HUES64 (cell line): ENCODE measurements at regions not wholly inside any gene's neighbourhood (a gene's known extent, or its start where the extent isn't known, plus 50 kb on each side); places are given as distances from the start of the nearest gene placed in this dataset.
"Not testable (repeated sequence)": the region's sequence is repeated elsewhere in the genome, so short reads cannot be mapped to it uniquely, and the experiment has no call there.

Experiments used
- H3K27ac ChIP-seq: 2 replicates; pipeline ENCODE4 v1.7.0; 2013; ENCODE audit warnings: low read depth, low read length, inconsistent platforms
- H3K27me3 ChIP-seq: 2 replicates; pipeline ENCODE4 v1.6.1; 2013; ENCODE audit warnings: mild to moderate bottlenecking, low read length; ENCODE audit not compliant: insufficient read depth
- H3K36me3 ChIP-seq: 2 replicates; pipeline ENCODE4 v1.6.1; 2013; ENCODE audit warnings: mild to moderate bottlenecking, low read length; ENCODE audit not compliant: insufficient read depth
- H3K4me1 ChIP-seq: 2 replicates; pipeline ENCODE4 v1.6.1; 2013; ENCODE audit warnings: mild to moderate bottlenecking, low read length, moderate library complexity; ENCODE audit not compliant: insufficient read depth
- H3K4me3 ChIP-seq: 2 replicates; pipeline ENCODE4 v1.5.1; 2013; ENCODE audit warnings: mild to moderate bottlenecking, low read length, moderate library complexity
- H3K9ac ChIP-seq: 2 replicates; pipeline ENCODE4 v1.6.1; 2013; ENCODE audit warnings: mild to moderate bottlenecking, low read depth, low read length
- H3K9me3 ChIP-seq: 2 replicates; pipeline ENCODE4 v1.6.1; 2013; ENCODE audit warnings: low read depth, low read length; ENCODE audit not compliant: insufficient read depth
- WGBS: fragments of 150-250, 120-280 bp; methylation state at CpG from one replicate; pipeline ENCODE4 v1.1.7; 2013; ENCODE audit warnings: missing lambda C conversion rate; 5-methylcytosine and 5-hydroxymethylcytosine counted together

DNA sequence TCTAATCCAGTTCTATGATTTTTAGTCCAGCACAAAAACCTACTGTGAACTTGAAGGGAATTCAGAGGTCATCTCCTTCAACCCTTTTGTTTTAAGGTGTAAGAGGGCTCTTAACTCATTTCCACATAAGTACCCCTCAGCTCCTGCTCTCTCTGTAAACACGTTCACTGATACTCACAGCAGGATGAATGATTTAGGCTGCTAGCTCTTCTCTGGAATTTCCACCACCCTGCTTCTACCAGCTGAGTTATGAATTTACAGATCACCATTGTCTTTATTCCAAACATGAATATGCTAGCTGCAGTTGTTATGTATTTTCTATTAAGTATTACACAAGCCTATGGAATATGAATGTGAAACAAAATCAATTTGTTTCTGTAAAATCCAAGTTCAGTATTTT, 101.3 kb upstream of the NANOGP8 start:
- Histone ChIP-seq H3K9ac (no peak overlapping the region), H3K36me3 (0 out of 2 replicates have a peak, but pooled peaks cover 4% of the 10 kb centered on the region), H3K4me1 (peaks cover 71% of the 10 kb centered on the region), H3K27ac (peak overlapping the region; percentile 2; the same call in 1 of the 2 replicates), H3K27me3 (peaks cover 8% of the 10 kb centered on the region; the same call in 1 of the 2 replicates), H3K4me3 (no peak overlapping the region), H3K9me3 (peaks cover 6% of the 10 kb centered on the region)
- WGBS, result 17% methylated on average over 1 of the region's 1 CpG

DNA sequence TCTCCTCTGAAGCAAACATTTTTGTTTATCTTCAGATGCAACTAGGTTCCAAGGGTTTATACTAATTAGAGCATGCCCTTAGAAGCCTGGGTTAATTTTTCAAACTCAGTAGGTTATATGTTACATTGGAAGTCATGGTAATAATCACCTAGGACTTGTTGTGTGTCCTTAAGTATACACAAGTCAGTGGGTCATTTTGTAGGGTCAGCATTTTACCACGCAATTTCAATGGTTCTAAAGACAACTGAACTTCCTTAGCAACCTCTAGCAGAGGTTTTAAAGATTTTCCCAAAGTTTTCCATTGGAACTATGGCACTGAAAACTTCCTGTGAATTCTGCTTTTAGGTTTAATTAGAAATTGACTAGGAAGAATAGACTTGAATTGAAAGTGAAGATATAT, 99.6 kb upstream of the NANOGP8 start:
- Histone ChIP-seq H3K4me3 (no peak overlapping the region), H3K4me1 (peaks cover 72% of the 10 kb centered on the region), H3K36me3 (no peaks in the 10 kb centered on the region), H3K9me3 (no peaks in the 10 kb centered on the region), H3K9ac (no peak overlapping the region), H3K27me3 (peaks cover 8% of the 10 kb centered on the region; the same call in 1 of the 2 replicates), H3K27ac (no peak overlapping the region)
- WGBS, result 64% methylated on average over 1 of the region's 1 CpG

DNA sequence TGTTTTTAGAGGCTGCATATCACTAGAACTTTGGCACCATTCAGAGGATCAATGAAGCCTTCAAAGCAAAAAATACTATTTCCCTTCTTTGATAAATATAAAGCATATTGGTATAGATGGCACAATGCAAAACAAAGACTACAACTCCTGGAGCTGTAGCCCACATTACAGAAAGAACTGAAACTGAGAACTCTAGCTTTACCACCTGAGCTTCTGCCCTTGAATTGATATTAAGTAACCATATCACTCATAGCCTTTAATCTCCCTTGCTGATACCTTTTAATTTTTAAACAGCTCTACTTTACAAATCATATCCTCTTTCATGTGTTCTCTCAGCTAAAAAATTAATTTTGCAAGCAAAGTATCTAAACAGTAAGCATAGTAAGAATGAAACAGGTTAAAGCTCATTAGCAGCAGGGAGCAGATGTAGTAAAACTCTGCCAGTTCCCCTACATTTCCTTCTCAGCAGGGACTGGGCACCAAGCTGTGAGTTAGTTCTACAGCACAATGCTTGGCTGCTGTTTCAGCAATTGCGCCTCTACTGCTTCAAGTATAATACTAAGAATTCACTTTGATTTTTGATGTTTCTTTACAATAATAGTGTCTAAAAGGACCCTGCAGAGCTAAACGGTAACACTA, 97.9 kb upstream of the NANOGP8 start:
- no peak overlapping the region for H3K9ac ChIP-seq
- H3K27me3 ChIP-seq, result peaks cover 8% of the 10 kb centered on the region; the same call in 1 of the 2 replicates
- H3K4me1 ChIP-seq, result peaks cover 66% of the 10 kb centered on the region
- WGBS, result 0% methylated on average over 1 of the region's 2 CpGs
- H3K36me3 ChIP-seq, result no peaks in the 10 kb centered on the region
- 0 out of 2 replicates have a peak overlapping the region, but pooled peaks have one; percentile 2 for H3K4me3 ChIP-seq
- H3K9me3 ChIP-seq, result no peaks in the 10 kb centered on the region
- no peak overlapping the region; the same call in 1 of the 2 replicates for H3K27ac ChIP-seq

DNA sequence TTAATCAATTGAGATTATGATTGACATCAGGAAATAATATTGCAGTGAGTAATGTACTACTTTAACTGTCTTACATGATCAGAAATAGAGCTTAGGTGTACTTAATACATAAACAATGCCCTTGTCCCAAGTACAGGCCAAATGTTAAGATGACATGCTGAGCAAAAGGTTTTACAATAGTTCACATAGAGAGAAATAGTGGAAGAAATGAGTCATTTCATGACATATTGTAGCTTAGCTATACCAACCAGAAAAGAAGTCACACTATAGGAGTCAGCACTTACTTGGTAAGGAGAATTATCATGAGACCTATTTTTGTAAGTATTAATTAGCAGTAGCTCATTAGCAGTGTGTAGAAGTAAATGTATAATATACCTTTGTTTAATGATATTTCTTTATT, 96.4 kb upstream of the NANOGP8 start:
- H3K27ac ChIP-seq, result no peak overlapping the region
- H3K36me3 ChIP-seq, result no peaks in the 10 kb centered on the region
- peaks cover 8% of the 10 kb centered on the region; the same call in 1 of the 2 replicates for H3K27me3 ChIP-seq
- no peak overlapping the region for H3K4me3 ChIP-seq
- H3K9ac ChIP-seq, result no peak overlapping the region
- H3K9me3 ChIP-seq, result no peaks in the 10 kb centered on the region
- peaks cover 60% of the 10 kb centered on the region for H3K4me1 ChIP-seq

DNA sequence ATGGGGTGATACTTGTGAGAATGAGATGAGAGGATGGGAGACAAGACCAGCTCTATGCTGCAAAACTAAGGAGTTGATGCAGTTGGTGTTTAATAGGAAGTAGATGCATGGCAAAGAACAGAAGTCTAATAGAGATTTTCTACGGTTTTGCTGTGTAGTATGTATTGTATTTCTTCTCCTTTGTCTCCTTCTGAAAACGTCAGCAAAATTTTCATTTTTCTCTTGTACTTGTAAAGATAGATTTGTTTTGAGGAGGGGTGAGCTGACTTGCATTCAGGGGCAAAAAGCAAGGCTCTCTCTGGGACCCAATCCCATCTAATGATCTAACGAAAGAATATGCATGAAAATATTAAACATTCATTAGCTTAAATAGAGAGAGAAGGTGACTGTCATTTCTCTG, 94.6 kb upstream of the NANOGP8 start:
- no peaks in the 10 kb centered on the region for H3K9me3 ChIP-seq
- H3K9ac ChIP-seq, result no peak overlapping the region
- no peak overlapping the region for H3K4me3 ChIP-seq
- WGBS, result 96% methylated on average over 2 of the region's 3 CpGs
- H3K27ac ChIP-seq, result no peak overlapping the region
- peaks cover 8% of the 10 kb centered on the region; the same call in 1 of the 2 replicates for H3K27me3 ChIP-seq
- H3K4me1 ChIP-seq, result peaks cover 46% of the 10 kb centered on the region
- no peaks in the 10 kb centered on the region for H3K36me3 ChIP-seq

DNA sequence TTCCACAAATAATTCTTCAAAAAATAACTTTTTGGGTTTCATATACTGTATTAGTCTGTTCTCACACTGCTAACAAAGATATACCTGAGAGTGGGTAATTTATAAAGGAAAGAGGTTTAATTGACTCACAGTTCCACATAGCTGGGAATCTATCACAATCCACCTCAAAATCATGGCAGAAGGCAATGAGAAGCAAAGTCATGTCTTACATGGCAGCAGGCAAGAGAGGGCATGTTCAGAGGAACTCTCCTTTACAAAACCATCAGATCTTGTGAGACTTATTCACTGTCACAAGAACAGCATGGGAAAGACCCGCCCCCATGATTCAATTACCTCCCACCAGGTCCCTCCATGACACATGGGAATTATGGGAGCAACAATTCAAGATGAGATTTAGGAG, 93.1 kb upstream of the NANOGP8 start:
- H3K36me3 ChIP-seq, result not testable (repeated sequence)

DNA sequence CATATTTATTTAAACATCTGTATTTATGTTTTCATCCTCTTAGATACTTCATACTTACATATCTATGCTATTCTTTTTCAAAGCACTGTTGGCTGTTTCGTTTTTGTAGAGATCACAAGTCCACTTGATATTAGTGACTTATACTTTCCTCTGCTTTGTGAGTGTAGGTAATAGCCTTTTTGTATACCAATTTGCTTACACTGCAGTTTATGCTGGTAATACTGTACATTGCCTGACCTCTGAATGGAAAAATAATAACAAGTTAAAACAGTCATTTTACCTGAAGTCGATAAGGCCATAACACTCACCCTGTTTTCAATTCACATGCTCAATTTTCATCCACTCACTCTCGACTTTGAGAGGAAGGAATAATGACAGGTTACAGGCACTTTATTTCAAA, 89.9 kb upstream of the NANOGP8 start:
- Histone ChIP-seq H3K36me3 (no peaks in the 10 kb centered on the region), H3K27me3 (no peaks in the 10 kb centered on the region), H3K9me3 (no peaks in the 10 kb centered on the region), H3K4me1 (peaks cover 7% of the 10 kb centered on the region), H3K4me3 (no peak overlapping the region), H3K9ac (no peak overlapping the region), H3K27ac (no peak overlapping the region)
- WGBS, result 91% methylated on average over 3 of the region's 3 CpGs

More for the DNA sequence above, 93.1 kb upstream of the NANOGP8 start:
- 60% methylated on average over 1 of the region's 1 CpG for WGBS
- H3K27me3 ChIP-seq, H3K9me3 ChIP-seq, H3K4me3 ChIP-seq, H3K9ac ChIP-seq, H3K27ac ChIP-seq: not testable (repeated sequence)
- H3K4me1 ChIP-seq, result peaks cover 31% of the 10 kb centered on the region

DNA sequence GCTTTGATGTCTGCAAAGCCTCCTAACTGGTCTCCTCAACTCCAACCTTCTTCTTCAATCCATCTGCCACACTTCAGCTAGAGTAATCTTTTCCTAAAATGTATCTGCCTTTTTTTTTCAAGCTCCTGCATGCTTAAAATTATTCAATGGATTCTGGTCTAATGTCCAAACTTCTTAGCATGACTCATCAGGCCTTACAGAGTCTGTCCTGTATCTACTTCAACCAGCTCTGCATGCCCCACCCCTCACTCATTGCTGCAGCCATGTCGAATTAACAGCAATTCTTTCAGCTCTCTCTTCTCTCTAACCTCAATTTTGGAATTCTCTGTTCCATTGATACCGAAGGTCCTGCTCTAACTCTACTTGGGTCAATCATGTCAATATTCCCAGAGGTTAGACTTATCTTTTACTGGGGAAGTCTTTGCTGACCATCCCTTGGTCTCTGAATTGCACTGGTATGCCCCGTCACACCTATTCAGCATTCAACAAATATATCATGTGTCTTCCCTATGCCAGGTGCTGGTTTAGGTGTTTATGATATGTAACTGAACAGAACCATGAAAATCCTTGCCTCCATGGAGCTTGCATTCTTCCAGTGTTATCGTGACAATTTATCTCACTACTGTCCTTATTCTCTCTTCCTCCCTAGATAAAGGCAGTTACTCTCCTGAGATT, 88.5 kb upstream of the NANOGP8 start:
- 65% methylated on average over 3 of the region's 4 CpGs for WGBS
- Histone ChIP-seq H3K9ac (no peak overlapping the region), H3K9me3 (no peaks in the 10 kb centered on the region), H3K4me3 (no peak overlapping the region), H3K4me1 (peaks cover 1% of the 10 kb centered on the region; the same call in 1 of the 2 replicates), H3K36me3 (no peaks in the 10 kb centered on the region), H3K27ac (no peak overlapping the region), H3K27me3 (no peaks in the 10 kb centered on the region)

DNA sequence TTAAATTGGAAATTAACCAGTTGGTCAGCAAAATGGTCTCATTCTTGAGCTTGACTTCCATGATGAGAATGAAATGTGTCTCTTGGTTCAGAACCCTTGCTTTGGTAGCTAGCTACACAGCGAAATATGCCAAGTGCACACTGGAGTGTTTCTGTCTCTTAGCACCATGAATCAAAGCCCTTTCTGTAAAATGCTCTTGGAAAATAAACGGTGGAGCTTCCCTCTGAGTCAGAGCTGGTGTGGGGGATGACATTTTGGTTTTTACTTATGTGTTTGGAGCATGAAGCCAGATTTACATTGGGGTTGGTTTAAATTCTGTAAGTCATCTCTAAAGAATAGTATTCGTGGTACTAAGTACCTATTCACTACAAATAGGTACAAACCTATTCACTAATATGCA, 85.1 kb upstream of the NANOGP8 start:
- no peaks in the 10 kb centered on the region for H3K9me3 ChIP-seq
- no peaks in the 10 kb centered on the region for H3K27me3 ChIP-seq
- H3K4me3 ChIP-seq, result no peak overlapping the region
- no peak overlapping the region for H3K9ac ChIP-seq
- no peaks in the 10 kb centered on the region for H3K36me3 ChIP-seq
- H3K4me1 ChIP-seq, result peaks cover 18% of the 10 kb centered on the region; the same call in 1 of the 2 replicates
- 94% methylated on average over 2 of the region's 3 CpGs for WGBS
- H3K27ac ChIP-seq, result no peak overlapping the region

DNA sequence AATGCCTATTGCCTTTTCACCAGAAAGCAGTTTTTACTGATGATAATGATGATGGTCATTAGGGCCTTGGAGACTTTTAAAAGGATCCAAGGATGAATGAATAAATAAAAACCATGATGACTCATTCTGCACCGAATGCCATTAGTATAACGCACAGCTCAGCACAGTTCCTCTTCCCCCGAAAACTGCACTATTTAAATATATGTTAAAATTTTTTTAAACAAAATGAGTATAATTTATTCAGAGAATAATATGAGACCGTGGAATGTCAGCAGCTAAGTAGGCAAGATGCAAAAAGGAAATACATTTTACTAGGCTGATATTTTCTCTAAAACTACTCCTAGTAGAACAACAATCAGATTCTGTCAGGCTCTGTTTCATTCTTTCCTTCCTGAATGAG, 83.4 kb upstream of the NANOGP8 start:
- no peaks in the 10 kb centered on the region for H3K36me3 ChIP-seq
- peaks cover 18% of the 10 kb centered on the region; the same call in 1 of the 2 replicates for H3K4me1 ChIP-seq
- no peak overlapping the region for H3K27ac ChIP-seq
- H3K9me3 ChIP-seq, result no peaks in the 10 kb centered on the region
- H3K4me3 ChIP-seq, result no peak overlapping the region
- no peak overlapping the region for H3K9ac ChIP-seq
- 100% methylated on average over 1 of the region's 4 CpGs for WGBS
- H3K27me3 ChIP-seq, result no peaks in the 10 kb centered on the region

DNA sequence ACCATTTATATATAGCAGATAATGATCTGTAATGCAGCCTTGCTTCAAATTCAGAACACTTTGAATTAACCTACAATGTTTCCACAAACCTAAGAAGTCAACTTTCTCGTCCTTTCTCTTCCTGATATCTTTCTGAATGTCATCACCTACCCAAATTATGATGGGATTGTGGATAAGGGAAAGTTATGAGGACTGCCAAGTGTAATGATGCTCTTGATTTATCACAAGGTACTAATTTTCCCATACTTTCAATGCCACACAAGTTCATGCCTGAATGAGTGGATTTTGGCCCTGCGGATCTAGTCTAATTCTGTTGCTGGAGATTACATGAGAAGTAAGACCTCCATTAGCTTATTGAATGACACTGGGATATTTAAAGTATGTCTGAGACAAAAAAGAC, 82.6 kb upstream of the NANOGP8 start:
- Histone ChIP-seq H3K4me1 (peaks cover 18% of the 10 kb centered on the region; the same call in 1 of the 2 replicates), H3K4me3 (no peak overlapping the region), H3K9ac (no peak overlapping the region), H3K36me3 (no peaks in the 10 kb centered on the region), H3K27me3 (no peaks in the 10 kb centered on the region), H3K27ac (no peak overlapping the region), H3K9me3 (no peaks in the 10 kb centered on the region)
- WGBS, result 88% methylated on average over 2 of the region's 2 CpGs
